ENCODE measurements at regions not wholly inside any gene's neighbourhood (a gene's known extent, or its start where the extent isn't known, plus 50 kb on each side); places are given as distances from the start of the nearest gene placed in this dataset.
"Not testable (repeated sequence)": the region's sequence is repeated elsewhere in the genome, so short reads cannot be mapped to it uniquely, and the experiment has no call there.

DNA sequence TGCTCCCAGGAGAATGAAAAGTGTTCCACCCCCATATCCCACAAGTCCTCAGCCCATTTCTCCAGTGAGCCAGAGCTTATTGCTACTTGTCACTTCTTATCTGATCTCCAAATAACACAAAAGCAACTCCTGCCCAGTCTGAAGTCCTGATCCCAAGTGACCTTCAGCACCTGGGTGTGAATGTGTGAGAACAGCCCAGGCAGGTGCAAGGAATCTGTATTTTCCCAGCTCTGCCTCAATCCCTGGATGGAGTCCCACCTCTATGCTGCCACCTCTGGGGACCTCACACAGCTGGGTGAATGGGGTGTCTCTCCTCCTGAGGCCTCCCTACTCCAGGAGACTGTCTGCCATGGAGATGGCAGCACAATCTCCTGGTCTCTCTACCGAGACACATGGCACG lies 402.4 kb upstream of the PROX1 start:
- DNase-seq (ENCODE audit: low read depth, low spot score): no peak

DNA sequence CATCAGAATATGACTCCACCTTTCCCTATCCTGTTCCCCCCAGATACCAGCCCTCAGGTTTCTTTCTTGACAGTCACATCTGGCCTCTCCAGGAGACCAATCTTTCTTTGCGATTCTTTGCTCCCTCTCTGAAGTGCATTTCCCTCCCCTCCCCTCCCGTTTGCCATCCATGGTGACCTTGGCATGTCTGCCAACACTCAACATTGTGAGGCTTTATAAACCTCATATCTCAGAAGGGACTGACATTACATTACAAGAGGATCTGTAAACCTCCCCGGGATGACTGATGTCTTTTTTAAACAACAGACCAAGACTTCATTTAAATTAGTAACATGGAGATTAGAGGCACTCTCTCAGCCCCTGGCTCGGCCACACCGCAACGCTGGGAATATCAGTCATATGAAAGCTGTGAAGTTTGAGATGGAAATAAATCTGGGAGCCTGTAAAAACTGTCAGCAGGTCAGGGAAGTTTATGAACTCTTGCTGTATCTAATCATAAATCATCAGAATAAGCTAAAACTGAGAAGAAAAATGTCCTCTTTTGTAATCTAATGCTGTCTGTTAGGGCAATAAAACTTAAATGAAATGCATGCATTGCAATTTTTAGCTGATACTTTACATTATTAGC lies 401.7 kb upstream of the PROX1 start:
- DNase-seq (ENCODE audit: low read depth, low spot score): no peak

DNA sequence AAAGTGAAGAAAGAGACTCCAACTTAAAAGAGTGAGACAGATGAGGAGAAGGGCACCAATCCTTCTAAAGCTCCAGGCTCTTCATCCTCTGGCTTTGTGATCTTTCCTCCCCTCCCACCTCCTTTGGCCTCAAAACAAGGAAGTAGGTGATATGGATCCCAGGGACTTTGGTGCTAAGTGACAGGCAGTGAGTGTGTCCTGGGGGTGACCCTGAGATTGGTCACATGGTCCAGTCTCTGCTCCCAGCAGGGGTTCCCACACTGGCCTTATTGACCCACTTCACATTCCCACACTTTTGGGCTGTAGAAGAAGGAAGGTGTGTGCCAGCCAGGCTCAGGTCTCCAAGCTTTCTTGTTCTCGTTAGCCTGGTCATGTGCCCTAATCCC lies 401.2 kb upstream of the PROX1 start:
- DNase-seq (ENCODE audit: low read depth, low spot score): no peak

DNA sequence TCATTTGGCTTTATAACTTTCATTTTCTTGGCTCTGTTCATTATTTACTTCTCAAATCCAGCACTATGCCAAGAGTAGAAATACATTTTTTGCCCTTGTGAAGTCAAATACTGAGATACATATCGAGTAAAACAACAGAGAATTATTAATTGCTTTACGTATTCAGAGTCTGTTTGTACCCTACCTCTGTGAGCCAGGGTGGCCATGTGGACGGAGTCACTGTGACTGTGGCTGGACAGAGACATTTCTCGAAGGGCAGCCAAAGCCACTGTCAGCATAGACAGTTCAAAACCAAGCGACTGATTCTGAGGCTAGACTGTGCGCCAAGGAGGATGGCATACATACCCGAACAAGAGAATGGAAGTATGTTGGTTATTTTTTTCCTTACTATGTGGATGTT lies 391.0 kb upstream of the PROX1 start:
- no peak for DNase-seq (ENCODE audit: low read depth, low spot score)

DNA sequence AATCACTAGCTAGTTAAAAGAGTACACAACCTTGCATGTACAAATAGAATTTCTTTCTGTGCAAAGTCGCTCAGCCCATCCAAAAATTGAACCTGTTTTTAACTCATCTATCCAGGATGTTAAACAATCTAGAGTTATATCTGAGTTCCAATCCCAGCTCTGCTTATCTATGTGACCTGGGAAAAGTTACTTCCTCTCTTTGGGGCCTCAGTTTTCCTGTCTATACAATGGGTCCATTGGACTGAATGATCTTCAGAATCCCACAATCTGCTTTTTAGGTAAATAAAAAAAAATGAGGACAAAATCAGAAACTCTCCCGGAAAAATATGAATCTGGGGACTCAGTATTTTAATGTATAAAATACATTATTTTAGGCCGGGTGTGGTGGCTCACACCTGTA lies 389.5 kb upstream of the PROX1 start:
- DNase-seq (ENCODE audit: low read depth, low spot score): no peak

DNA sequence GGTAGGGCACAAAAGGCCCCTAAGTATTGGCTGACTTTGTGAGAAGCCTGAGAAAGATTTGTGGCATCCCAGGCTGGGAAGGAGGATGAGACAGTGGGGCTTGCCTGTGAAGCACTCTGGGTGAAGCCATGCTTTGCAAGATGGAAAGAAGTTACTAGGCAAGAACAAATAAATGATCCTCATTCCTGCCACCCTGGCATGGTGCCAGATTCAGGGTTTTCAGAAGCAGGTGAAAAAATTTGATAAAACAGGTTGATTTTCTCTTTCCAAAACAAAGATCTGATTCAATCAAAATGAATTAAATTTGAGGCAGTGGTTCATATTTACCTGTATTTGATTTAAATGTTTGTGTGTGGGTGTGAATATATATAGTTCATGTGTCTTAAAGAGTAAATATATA lies 386.9 kb upstream of the PROX1 start:
- no peak for DNase-seq (ENCODE audit: low read depth, low spot score)

DNA sequence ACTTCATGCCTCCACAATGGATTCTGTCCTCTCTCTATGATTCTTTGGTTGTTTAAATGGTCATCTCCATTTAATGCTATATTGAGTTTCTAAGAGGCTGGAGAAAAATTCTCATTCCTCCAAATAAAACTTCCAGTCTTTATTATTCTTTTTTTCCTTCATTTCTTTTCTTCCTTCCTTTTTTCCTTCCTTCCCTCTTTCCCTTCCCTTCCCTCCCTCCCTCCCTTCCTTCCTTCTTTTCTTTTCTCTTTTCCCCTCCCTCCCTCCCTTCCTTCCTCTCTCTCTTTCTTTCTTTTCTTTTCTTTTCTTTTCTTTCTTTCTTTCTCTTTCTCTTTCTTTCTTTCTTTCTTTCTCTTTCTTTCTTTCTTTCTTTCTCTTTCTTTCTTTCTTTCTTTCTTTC lies 386.1 kb upstream of the PROX1 start:
- DNase-seq (ENCODE audit: low read depth, low spot score): not testable (repeated sequence)

DNA sequence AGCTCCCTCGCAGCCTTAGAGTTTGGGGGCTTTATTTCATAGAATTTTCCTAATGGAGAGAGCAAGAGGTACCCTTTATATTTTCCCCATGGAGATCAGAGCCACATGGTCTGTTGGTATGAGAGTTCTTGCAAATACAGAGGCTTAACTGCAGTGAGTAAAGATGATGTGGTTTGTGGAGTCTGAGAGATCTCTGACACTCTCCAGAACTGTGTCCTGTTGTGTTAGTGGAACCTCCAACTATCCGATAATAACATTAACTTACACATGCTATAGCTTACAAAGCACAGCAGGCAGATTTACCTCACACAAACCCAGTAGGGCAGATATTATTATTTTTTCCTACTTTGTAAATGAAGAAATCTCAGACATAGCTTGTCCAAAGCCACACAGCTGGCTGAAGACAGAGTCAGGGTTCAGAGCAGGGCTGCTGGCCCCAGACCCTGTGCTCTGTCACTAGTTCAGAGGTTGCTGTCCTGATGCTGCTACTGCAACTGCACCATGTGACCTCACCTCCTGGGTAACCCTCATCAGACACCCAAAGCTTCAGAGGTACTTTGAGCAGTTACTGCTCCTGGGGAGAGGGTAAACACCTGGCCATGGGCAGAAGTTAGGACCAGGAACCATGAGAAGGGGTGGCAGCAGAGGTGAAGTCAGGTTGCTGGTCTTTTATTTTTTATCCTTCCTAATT lies 384.8 kb upstream of the PROX1 start:
- no peak for DNase-seq (ENCODE audit: low read depth, low spot score)

DNA sequence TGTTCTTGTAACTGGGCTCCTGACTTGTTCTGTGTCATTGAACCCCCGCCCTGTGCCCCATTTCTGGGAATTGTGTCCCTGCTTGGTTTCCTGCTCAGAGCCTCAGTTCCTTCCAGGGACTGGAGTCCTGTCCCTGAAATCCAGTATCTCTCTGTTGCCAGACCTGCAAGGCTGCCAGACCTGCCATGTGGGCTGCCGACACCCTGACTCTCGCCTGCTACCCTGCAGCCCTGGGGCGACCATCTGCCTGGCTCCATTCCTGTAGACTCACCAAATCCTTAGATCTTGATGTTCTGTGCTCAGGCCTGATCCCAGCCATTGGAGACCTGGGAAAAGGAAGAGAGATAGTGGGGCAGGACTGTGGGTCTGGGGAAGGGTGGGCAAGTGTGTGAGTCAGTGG lies 383.3 kb upstream of the PROX1 start:
- DNase-seq (ENCODE audit: low read depth, low spot score): no peak

DNA sequence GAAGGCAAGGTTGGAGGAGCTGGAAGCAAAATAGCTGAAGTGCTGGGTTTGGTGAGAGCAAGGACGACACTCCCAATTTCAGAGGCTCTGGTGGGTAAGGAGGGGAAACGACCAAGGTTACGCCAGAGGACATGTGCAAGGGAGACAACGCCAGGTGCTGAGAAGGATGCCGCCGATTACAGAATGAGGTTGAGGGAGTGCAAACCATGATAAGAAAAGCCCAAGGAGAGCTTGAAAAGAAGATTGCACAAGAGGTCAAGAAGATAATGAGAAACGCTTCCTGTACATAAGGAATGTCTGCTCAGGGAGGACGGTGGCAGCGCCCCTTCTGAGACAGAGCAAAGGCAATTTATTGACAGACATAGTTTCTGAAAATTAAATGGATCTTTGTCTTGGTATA lies 382.0 kb upstream of the PROX1 start:
- DNase-seq (ENCODE audit: low read depth, low spot score): no peak

DNA sequence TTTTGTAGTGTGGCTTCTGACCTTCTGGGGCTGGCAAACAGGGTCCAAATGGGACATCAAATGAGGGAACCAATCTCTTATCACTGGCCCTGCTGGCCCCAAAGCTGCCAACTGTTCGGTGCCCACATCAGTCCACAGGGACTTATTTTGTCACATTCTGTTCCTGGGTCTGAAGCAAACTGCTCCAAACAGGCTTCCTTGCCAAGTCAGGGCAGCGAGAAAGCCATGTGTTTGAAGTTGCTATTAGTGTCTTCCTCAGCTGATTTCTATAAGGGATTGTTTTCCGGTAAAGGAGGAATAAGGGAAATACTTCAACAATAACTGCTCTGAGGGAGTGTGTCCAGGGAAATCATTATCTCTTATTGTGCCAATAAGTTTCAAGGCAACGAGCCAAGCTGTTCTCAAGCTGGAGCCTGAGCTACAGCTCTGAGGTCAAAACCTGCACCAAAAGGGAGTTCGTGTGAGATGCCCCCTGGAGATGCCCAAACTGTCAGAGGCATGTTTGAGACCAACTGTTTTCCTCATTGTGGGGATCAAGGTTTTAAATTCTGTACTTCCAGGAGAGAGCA lies 381.4 kb upstream of the PROX1 start:
- no peak for DNase-seq (ENCODE audit: low read depth, low spot score)

DNA sequence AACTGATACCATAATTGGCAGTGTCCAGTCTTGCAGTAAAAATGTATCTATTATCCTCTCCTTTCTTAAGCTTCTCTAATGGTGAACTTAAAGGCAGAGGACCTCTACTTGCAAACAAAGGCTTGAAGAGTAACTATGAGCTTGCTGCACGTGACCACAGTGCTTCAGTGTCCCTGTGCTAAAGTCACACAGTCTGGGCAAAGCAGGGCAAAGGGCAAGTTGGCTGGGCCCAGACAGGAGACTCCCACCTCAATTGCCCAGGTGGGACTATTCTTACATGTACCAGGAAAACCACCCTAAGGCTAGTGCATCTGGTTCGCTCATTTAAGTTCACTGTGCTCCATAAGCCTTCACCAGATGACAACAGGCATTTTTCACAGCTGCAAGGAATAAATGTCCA lies 374.2 kb upstream of the PROX1 start:
- no peak for DNase-seq (ENCODE audit: low read depth, low spot score)

DNA sequence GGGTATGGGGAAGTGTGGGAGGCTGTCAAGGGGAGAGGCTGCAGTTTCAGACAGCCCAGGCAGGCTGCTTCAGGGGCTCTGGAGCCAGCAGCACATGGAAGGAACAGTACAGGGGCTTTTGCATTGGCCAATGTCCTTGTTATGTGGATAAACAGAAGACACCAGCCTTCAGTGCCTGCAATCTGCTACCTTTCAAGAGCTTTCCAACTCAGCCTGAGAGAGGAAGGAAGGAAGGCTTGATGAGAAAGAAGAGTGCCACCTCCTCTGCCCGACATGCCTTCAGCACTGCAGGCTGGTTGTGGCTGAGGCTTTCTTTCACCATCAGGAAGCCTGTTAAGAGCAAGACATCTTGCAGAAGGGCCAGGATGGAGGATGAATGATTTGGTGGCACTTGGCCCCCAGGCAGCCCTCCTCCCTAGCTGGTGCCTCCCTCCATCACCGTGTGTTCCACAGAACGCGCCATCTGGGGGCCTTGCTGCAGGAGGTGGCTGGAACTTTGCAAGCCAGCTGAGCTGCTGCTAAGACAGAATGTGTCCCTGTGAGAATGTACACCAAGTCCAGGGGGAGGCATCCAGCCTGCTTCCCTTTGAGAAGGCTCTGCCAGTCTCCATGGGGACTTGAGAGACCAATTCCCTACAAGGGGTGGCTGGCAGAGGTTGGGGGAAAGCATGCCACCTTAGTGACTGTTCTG lies 372.4 kb upstream of the PROX1 start:
- DNase-seq (ENCODE audit: low read depth, low spot score): no peak

DNA sequence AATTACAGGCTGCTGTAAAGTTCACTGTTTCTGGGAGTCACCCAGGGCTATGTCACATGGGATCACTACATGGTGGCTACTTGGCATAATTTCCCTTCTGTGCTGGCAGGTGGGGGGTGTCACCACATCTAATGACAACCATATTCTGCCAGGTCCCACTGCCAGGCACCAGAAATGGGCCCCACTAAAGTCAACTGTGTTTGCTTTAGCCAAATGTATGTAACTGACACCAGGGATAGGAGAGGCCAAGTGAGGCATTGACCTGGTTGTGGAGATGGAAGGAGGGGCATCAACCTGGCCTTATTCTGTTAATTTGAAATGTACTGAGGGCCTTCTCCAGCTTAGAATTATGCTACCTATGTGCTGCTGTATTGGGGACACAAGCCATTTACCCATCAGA lies 370.6 kb upstream of the PROX1 start:
- DNase-seq (ENCODE audit: low read depth, low spot score): no peak

DNA sequence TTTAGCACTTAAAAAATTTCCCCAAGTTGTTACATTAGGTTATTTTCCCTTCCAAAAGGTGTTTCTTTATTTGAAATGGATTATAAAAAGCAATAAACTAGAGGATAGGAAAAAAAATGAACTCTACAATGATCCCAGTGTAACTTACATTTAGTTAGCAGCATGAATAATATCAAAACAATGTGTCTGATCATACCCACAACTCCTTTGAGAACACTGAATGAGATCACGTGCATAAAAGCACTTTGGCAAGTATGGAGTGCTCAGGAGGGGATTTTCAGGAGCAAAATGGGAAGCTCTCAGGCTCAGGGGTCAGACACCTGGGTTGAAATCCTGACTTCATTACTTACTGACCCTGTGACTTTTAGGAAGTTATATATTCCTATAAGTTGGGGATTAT lies 369.7 kb upstream of the PROX1 start:
- DNase-seq (ENCODE audit: low read depth, low spot score): no peak

DNA sequence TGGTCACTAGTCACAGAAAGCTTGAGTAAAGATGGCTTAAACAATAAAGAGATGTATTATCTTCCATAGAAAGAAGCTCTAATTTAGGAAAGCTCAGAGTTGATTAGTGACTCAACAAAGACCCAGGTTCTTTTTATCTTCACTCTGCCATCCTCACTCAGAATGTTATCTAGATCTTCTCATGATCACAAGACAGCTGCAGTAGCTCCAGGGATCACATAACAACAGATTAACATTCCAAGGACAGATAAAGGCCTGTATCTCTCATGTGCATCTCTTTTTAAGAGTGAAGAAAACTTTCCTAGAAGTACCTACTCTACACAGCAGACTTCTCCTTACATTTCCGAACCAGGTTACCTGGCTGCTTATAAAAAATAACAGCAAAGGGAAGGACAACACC lies 368.7 kb upstream of the PROX1 start:
- no peak for DNase-seq (ENCODE audit: low read depth, low spot score)

DNA sequence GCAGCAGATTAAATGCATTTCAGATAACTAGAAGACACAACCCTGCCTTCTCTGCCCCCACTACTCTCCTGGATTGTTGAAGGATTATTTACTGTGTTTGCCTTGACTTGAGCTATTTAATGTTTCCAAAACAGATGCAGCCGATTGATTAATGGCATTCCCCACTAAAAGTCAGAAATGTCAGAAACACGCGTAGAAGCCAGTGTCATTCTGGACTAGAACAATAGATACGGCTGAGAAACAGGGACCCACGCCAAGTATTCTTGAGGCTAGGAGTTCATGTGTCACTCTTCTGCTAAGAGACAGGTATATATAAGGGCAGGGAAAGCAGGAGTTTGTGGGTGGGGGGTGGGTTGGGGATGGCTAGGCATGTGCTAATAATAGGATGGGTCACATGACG lies 366.7 kb upstream of the PROX1 start:
- DNase-seq (ENCODE audit: low read depth, low spot score): no peak

DNA sequence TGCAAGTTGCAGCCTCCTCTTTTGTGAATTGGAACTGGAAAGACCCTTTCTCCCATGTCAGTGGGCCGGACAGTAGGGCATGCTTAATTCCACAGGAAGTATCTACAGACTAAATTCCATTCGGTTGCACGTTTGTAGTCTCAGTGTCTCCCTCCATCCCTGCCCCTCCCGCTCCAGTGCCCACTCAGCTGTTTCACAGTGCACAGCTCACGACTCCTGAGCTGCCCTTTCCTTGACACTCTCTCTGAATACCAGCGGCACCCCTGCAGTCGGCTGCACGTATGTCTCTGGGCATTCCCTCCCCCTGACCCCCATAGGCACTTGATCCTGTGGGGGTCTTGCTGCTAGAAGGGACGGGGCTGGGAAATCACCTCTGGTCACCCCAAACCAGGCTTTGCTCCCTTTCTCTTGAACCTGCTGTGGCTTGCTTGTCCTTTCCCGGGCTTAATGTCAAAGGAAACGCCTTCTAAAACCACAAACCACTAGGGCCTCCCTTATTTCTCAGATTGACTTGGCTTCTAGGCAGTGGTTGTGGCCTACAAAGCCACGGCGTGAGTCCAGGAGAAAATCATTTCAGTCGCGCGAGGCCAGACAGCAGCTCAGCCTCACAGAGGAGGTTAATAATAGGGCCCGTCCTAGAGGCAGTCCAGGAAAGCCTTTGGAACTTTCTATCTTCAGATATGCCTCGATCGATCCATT lies 365.3 kb upstream of the PROX1 start:
- DNase-seq (ENCODE audit: low read depth, low spot score): no peak

DNA sequence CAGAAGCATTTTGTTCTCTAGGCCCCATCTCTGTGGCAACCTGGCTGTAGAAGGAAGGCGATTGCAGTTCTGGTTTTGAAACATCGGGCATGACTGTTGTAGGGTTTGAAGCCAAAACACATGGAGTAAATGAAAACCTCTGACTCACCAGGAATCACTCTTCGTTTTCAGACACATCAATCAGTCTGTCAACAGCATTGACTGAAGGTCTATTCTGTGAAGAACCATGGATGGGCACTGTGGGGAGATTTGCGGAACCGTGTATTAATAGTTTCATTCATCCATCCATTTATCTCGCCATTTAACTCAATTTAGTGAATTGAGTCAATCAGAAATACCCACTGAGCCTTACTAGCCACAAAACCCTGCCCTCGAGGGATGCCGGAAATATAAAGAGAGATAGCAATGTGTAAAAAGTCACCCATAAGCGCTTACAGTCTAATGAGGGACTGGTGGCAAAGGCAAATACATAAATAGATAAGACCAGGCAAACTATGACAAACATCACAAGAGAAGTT lies 364.6 kb upstream of the PROX1 start:
- no peak for DNase-seq (ENCODE audit: low read depth, low spot score)

DNA sequence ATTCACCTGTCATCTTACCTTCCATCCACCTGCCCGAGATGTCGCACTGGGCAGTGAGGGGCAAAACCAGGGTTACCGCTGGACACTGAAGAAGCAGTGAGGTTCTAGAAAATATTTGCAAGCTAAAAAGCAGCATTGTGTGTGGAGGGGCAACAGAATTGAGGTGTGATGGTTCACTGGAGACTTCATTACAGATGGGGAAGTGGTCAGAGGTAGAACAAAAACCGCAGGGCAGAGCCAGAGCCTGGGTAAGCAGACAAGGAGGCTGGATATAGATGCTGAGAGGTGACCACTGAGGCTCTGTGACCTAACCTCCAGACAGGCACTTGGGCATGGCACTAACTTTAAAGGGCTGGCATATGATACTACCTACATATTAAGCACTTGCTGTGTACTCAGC lies 363.9 kb upstream of the PROX1 start:
- DNase-seq (ENCODE audit: low read depth, low spot score): no peak

DNA sequence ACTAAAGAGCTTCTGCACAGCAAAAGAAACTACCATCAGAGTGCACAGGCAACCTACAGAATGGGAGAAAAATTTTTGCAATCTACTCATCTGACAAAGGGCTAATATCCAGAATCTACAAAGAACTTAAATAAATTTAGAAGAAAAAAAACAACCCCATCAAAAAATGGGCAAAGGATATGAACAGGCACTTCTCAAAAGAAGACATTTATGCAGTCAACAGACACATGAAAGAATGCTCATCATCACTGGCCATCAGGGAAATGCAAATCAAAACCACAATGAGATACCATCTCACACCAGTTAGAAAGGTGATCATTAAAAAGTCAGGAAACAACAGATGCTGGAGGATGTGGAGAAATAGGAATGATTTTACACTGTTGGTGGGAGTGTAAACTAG lies 351.0 kb upstream of the PROX1 start:
- DNase-seq (ENCODE audit: low read depth, low spot score): not testable (repeated sequence)

DNA sequence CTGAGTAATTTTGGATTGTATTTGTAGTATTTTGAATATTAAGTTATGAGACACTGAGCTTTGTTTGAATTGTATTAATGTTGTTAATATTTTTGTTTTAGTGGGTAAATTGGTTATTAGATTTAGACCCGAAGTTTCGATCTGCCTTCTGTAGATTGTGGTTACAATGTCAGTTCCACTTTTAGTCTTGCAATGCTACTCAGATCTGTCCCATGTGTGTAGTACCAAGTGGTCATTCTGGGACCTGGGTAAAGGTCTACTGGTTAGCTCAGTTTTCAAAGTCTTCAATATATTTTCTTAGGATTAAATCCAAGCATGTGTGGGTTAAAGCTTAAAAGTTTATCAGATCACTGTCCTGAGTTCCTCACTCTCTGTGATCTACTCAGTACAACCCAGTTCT lies 346.5 kb upstream of the PROX1 start:
- no peak for DNase-seq (ENCODE audit: low read depth, low spot score)

Measured in brain pericyte (primary cell).